NCI-H1105 (cell line): ENCODE measurements at regions not wholly inside any gene's neighbourhood (a gene's known extent, or its start where the extent isn't known, plus 50 kb on each side); places are given as distances from the start of the nearest gene placed in this dataset.

ENCODE experiments used
- DNase-seq: peaks from one replicate; lab custom pipeline; 2025; lab: John Stamatoyannopoulos, UW

DNA sequence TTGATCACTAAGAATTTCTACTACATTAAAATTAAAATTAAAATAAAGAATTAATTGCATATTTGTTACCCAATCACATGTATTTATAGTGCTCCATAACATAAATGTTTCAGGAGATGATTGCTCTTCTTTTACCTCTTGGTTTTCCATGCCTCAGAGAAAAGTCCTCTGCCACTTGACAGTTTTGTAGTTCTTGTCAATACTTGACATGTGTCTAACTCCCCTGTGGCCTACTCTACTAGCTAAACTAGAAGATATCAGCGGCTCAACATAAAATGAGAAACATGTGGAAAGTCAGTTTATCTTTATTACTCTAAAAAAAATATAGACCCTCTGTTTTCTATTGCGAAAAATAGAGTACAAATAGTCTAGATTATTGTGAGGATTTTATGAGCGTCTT is 650.6 kb upstream of the NUDT12 start:
- no peak for DNase-seq

DNA sequence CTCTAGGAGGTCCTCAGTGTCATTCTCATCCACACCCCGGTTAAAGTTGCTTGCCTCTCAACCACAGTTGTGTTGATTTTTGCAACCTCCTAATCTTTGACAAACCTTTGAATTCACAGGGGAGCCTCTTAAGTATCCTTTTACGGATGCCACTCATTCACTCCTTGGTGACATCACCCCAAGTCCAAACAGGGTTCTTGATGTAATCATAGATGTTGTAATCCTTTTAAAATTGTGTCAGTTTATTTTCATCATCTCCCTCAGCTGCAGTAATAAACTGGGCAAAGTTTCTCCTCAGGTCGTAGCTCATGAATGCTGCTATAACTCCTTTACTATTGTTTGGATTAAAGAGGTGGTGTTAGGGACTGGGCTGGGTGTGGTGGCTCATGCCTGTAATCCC is 637.2 kb upstream of the NUDT12 start:
- DNase-seq: no peak

DNA sequence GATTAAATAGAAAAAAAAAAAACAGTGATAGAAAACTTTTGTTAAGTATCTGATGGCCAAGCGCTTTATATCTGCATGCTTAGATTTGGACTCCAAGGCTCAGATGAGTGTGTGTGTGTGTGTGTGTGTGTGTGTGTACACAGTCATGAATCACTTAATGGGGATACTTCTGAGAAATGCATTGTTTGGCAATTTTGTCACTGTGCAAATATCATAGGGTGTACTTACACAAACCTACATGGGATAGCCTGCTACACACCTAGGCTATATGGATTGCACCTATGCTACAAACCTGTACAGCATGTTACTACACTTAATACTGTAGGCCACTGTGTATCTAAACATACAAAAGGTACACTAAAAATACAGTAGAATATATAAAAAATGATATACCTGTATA is 635.6 kb upstream of the NUDT12 start:
- no peak for DNase-seq

DNA sequence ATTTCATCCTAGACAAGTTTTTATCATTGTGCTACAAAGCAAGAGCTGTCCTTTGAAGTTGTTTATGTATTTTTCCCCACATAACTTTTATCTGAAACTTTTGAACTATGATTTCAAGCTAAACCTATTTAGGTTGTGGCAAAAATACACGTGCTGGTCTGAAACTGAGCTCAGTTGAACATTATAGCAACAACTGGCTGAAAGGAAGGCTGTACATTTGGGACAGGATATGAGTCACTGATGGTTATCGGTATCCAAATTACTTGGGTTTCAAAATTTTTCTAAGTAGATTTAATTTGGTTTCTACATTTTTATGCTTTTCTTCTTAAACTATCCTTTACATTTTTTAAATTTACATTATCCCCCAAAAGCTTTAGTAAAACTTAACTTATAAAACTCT is 627.3 kb upstream of the NUDT12 start:
- DNase-seq: no peak

DNA sequence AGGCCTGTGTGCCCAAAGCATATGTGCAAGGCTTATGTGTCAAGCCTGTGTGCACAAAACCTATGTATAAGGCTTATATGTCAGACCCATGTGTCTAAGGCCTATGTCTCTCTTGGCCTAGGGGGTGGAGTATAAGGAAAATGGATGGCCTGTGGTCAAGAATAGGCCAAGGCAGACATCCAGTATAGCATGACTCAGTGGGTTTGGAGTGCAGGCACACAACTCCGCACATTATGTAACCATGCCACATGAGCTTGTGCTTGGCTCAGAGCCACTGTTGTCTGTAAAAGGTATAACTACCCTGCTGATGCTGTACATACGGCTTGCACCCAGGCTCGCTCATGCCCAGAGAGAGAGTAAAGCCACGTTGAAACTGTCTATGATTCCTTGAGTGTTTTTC is 626.4 kb upstream of the NUDT12 start:
- no peak for DNase-seq

DNA sequence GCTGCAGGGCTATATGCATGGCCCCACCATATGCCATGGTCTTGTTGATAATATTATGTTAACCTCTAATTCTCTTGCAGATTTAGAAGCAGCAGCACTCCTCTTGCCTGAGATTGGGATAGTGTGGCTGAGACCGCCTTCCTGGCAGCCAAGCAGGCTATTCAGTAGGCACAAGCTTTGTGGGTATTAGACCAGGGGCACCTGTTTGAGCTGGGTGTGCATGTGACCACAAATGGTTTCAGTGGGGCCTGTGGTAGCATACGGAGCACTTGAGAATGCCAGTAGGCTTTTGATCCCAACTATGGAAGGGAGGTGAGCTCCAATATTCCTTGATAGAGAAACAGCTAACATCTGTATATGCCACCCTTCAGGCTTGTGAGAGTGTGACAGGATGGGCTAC is 625.1 kb upstream of the NUDT12 start:
- DNase-seq: no peak

DNA sequence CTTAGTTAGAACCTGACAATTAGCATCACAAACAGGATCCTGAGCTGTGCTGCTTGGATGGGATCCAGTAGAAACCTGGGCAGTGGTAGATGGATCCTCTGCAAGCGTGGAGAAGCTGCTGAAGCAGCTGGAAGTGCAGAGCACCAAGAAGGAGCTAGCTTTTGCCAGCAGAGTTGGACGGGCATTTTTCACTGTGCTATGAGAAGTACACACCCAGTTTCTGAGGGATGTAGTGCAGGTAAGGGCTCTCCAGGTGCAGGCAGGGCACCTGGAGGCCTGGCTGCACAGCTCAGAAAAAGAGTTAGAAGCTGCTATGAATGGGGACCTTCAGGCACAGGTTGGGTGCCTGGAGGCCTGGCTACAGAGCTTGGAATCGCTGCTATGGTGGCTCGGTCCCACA is 623.9 kb upstream of the NUDT12 start:
- DNase-seq: no peak

DNA sequence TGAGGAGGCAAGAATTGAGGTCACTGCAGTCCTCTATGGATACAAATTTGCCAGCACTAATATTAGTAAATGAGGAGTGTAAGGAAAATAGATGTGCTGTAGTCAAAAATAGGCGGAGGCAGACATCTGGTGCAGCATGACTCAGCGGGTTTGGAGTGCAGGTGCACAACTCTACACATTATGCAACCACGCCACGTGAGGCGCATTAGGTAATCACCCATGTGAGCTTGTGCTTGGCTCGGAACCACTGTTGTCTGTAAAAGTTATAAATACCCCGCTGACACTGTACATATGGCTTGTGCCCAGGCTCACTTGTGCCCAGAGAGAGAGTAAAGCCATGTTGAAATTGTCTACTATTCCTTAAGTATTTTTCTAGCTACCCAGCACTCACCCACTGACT is 623.5 kb upstream of the NUDT12 start:
- no peak for DNase-seq

DNA sequence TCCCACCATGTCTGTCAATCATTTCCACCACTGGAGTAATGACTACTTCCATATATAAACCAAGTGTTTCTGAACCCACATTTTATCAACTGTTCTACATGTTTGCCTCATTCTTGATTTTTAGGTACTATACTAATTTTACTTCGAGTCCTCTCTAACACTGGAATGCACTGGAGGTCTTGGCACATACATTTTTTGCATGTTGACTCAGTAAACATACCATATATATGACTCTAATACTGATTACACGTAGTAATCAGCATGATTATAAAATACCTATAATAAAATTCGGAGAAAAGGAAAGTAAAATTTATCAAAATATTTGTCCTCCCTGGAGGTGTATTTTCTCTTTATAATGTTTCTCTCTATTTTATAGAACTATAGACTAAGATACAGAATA is 621.7 kb upstream of the NUDT12 start:
- no peak for DNase-seq

DNA sequence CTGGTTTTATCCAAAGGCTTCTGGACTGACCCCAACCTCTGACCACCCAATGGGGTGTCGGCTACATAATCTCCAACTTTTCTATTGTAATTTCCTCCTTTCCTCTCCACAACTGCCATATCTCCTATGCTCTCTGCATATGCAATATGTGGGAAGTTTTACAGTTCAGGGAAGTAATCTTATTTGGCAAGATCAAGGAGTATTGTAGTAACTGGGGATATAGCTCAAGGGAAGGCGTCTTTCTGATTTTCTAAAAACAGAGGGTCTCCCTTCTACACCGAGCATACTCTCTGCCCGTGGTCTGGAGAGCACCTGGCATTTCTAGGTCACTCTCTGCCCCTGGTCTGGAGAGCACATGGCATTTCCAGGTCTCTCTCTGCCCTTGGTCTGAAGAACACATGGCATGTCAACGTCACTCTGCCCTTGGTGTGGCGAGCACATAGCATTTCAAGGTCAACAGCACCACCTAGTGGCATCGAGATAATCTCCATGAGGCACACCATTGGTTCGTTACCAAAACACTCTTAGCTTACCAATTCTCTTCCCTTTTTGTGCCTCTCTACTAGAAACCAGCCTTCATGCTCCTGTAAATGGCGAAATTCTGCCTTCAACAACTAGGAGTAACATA is 616.4 kb upstream of the NUDT12 start:
- no peak for DNase-seq

DNA sequence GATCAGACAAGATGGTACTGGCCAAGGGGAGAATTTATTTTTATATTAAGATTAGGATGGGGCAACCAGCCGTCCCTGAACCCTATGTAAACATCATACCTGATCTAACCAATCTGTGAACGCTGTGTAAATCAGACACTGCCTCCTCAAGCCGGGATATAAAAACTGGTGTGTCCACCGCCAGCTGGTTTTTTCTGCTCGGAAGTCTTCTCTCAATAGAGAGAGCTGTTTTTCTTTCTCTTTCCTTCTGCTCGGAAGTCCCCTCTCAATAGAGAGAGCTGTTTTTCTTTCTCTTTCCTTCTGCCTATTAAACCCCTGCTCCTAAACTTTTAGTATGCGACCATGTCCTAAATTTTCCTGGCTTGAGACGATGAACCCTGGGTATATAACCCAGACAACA is 615.5 kb upstream of the NUDT12 start:
- DNase-seq: no peak

DNA sequence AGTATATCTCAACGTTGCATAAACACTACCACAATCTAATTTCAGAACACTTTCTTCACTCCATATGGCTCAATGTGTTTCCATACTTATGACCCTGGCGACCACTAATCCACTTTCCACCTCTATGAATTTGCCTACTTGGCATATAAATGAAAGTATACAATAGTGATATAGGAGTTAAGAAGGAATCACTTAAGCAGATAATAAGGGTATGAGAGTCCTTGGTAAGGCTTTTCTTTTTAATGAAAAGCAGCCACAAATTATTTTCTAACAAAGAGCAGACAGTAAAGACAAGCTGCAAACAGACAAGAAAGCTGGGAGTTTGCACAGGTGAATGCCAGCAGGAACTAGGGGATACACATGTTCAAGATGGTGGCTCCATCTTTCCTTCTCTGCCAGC is 615.1 kb upstream of the NUDT12 start:
- no peak for DNase-seq

DNA sequence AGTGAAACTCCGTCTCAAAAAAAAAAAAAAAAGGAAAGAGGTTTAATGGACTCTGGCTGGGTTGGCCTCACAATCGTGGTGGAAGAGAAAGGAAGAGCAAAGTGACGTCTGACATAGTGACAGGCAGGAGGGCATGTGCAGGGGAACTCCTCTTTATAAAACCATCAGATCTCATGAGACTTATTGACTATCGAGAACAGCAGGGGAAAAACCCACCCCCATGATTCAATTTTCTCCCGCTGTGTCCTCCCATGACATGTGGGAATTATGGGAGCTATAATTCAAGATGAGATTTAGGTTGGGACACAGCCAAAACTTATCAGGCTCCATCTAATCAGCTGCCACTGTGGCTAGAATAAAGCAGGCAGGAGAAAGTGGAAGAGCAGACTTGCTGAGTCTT is 610.4 kb upstream of the NUDT12 start:
- DNase-seq: no peak

DNA sequence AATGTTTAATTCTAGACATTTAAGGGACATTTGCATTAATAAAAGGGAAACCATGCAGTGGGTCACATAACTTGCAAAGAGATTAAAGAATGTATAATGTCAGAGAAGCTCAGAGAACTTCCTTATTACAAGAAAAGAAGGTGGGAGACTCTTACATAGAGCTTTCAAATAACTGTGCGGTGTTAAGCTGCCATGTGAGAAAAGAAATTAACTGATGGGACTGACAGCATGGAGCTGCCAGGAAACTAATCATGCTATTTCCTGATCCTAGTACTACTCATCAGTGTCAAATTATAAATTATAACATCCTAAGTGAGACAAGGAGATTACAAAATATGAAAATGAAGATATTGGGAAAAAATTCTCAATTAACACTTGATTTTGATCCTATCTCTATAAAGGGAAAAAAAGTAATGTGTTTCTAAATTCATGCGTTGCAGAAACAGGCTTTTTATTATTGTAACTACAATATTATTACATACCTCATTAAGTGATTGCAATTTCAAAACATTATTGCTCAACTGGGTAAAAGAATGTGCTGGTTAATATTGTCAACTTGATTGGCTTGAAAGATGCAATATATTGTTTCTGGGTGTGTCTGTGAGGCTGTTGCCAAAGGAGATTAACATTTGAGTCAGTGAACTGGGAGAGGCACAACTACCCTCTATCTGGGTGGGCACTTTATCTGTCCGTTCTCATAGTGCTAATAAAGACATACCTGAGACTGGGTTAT is 609.5 kb upstream of the NUDT12 start:
- no peak for DNase-seq

DNA sequence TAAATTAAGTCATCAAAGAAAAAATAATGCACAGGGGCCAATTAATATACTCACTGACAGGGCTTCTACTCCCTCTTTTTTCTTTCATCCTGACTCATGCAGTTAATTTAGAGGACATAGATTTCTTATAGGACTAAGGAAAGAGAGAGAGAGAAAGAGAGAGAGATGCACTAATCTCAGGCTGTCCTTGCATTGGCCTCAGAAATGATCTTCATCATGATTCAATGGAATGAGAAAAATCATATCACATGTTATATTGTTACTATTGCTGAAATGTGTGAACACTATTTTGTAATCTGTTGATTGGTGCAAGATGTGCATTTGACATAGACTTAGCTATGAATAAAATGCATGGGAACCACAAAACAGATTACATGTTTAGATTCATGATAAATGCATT is 608.3 kb upstream of the NUDT12 start:
- DNase-seq: no peak

DNA sequence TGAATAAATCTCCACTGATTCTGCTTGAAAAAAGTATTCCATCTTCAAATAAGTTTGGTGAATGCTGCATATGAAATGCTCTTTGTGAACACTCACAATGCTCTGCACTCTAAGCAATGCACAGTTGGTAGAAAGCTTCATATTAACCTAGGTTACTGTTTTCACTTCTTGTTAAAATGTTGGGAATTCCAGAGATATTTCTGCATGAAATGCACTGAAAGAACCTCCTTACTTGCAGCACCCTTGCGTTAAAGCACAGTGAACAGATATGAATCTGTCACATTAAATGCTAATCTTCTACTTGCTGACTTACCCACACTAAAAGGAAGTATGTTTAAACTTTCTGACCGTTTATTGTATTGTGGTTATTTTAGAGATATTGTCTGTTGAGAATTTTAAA is 584.1 kb upstream of the NUDT12 start:
- no peak for DNase-seq

DNA sequence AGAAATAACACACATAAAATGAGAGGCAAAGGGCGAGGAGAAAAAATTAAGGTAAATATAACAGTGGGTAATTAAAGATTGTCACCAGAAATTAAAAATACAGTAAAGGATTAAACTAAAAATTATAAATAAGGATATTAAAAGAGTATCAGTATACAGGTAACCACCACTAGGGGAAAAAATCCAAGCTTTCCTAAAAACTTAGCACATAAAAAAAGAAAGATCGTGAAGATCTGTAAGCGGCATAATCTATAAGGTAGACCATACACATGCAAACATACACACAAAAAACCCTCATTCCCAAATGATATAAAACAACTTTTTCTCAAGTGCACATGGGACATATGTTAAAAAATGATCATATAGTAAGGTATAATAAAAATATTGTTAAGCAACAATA is 577.3 kb upstream of the NUDT12 start:
- DNase-seq: no peak

DNA sequence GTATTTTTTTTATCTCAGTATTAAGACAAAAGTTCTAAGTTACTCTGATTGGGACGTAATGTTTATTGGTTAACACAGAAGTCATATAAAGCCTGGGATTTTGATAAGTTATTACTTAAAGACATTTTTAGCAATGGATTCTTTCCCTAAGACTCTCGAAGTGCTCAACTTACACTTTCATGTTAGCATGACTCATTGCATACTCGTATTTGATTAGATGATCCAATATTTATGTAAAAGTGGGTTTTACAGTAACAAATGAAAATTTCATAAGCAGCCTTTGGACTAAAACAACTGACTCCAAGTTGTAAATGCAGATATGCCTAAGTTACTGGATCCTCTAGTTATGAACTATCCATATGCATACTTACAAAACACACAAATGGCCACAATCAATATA is 567.7 kb upstream of the NUDT12 start:
- no peak for DNase-seq

DNA sequence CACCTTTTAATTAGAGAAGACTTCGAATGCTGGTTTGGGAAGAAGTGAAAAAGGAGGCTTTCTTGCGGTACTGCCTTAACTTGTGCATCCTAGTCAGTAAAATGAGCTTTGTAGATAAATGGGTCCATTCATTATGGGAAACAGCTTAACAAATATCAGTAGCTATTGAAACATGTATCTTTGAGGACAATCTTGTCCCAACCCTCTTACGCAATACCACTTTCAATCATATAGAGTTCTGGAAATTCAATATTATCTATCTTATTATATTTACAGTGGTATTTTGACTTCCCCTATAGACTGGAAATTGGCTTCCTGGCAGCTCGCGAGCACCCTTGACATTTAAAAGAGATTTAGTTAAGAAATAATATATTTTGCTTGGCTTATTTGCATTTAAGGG is 565.8 kb upstream of the NUDT12 start:
- no peak for DNase-seq

DNA sequence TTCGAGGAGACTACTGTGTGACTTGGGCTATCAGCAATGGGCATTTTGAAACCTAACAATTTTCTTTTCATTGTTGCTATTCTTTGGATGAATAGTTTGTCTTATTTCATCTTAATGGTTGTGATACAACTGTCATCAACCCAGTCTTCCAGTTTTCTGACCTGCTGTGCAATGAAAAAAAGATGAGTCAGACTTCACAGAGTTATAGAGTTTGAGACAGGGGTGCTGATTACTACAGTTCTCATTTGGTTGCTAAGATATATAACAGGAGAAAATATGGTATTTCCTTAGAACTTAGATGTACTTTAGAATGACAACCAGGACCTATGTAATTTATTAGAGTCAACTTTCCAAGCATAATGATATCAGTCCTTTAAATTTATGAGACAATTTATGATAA is 564.4 kb upstream of the NUDT12 start:
- DNase-seq: no peak

DNA sequence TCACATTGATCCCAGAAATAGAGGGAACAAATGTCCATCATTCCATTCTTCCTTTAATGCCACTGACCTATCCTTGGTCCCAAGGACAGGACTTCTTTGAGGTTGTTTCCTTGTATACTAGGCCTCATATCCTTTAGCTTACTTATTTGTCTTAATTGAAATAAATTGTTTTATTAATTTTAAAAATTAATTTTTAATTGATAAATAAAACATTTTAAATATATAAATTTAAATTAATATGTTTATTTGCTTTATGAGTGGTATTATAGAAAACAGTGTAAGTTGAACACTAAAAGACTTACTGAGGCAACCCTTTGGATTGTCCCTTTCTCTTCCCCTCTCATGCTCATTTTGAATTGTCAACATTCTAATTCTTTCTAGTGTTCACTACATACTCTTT is 556.9 kb upstream of the NUDT12 start:
- DNase-seq: no peak

DNA sequence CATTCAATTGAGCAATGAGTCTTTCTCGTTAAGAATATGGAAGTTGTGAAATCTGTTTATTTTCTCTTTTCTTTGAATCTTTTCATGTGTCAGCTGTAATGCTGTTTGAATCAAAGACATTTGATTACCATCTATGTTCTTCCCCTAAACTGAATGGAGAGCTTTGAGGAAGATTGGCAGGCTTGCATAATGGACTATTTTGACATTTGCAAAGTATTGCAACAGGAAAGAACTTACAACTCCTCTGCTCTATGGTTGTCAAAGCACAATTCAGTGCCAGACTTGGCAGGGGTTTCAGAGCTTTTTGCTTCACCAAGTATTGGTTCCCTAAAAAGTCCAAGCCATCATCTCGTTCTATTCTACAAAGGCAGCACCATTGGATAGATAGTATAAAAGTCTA is 549.0 kb upstream of the NUDT12 start:
- no peak for DNase-seq

DNA sequence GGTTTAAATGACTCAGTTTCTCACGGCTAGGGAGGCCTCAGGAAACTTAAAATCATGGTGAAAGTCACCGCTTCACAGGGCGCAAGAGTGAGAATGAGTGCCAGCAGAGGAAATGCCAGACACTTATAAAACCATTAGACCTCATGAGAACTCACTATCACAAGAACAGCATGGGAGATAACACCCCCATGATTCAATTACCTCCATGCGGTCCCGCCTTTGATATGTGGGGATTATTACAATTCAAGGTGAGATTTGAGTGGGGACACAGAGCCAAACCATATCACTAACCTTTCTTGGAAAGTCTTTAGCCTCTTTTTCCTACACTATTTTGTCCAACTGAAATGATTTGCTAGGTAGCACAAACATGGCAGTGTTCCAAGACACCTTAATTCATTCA is 533.9 kb upstream of the NUDT12 start:
- no peak for DNase-seq

DNA sequence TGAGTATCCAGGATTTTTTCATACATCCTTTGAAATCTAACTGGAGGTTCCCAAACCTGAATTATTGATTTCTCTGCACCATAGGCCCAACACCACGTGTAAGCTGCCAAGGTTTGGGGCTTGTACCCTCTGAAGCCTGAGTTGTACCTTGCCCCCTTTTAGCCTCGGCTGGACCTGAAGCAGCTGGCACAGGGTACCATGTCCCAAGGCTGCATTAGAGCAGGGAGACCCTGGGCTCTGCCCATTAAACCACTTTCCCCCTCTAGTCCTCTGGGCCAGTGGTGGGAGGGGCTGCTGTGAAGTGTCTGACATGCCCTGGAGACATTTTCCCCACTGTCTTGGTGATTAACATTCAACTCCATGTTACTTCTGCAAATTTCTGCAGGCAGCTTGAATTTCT is 532.9 kb upstream of the NUDT12 start:
- DNase-seq: no peak
